Fibroblast of lung (primary cell): ENCODE measurements at regions not wholly inside any gene's neighbourhood (a gene's known extent, or its start where the extent isn't known, plus 50 kb on each side); places are given as distances from the start of the nearest gene placed in this dataset.

ENCODE experiments used
- DNase-seq, 2 donors: peaks; one replicate each; pipeline versions ENCODE4 v3.0.0 to v3.0.0-alpha.2; 2010; ENCODE audit warnings: low read depth in 2 of 2
- H2AFZ ChIP-seq: 2 replicates; pipeline ENCODE4 v1.5.1; 2012; ENCODE audit warnings: low read length, control low read depth, inconsistent platforms
- H3K27ac ChIP-seq: 2 replicates; pipeline ENCODE4 v1.5.1; 2011; ENCODE audit warnings: low read length, control low read depth; ENCODE audit not compliant: insufficient read depth
- H3K27me3 ChIP-seq: 2 replicates; pipeline ENCODE4 v1.5.1; 2011; ENCODE audit warnings: mild to moderate bottlenecking, low read length; ENCODE audit not compliant: control insufficient read depth, insufficient read depth
- H3K36me3 ChIP-seq: 2 replicates; pipeline ENCODE4 v1.5.1; 2011; ENCODE audit warnings: low read length; ENCODE audit not compliant: control insufficient read depth, insufficient read depth
- H3K4me1 ChIP-seq: 2 replicates; pipeline ENCODE4 v1.5.1; 2011; ENCODE audit warnings: low read length; ENCODE audit not compliant: control insufficient read depth, insufficient read depth; ENCODE audit errors: extremely low read depth
- H3K4me2 ChIP-seq: 2 replicates; pipeline ENCODE4 v1.5.1; 2011; ENCODE audit warnings: low read length, control low read depth; ENCODE audit not compliant: insufficient read depth; ENCODE audit errors: extremely low read depth
- H3K4me3 ChIP-seq, 4 experiments: fragments of 200-600 bp in 1 of 4; sonication (generic) in 1 of 4; replicated peaks in 1 of 4; 2 replicates each; pipeline ENCODE4 v1.5.1; 2011 to 2016; ENCODE audit warnings: low read length in 4 of 4, low read depth in 3 of 4, mild to moderate bottlenecking in 3 of 4, control low read depth in 2 of 4, inconsistent platforms in 1 of 4, mixed read lengths in 1 of 4; ENCODE audit not compliant: insufficient read depth in 1 of 4; ENCODE audit errors: control extremely low read depth in 1 of 4
- H3K79me2 ChIP-seq: 2 replicates; pipeline ENCODE4 v1.5.1; 2012; ENCODE audit warnings: mild to moderate bottlenecking, low read length, inconsistent platforms; ENCODE audit not compliant: control insufficient read depth, insufficient read depth
- H3K9ac ChIP-seq: 2 replicates; pipeline ENCODE4 v1.5.1; 2011; ENCODE audit warnings: mild to moderate bottlenecking, low read length, control low read depth; ENCODE audit not compliant: insufficient read depth
- H3K9me3 ChIP-seq: 2 replicates; pipeline ENCODE4 v1.5.1; 2012; ENCODE audit warnings: low read depth, low read length; ENCODE audit not compliant: control insufficient read depth, insufficient read depth
- H4K20me1 ChIP-seq: 2 replicates; pipeline ENCODE4 v1.5.1; 2011; ENCODE audit warnings: low read length; ENCODE audit not compliant: control insufficient read depth, insufficient read depth; ENCODE audit errors: extremely low read depth
- CTCF ChIP-seq, 2 donors: IDR thresholded peaks in 1 of 2; conservative IDR thresholded peaks in 1 of 2; 1 replicate in 1 of 2; 2 replicates in 1 of 2; pipeline ENCODE4 v1.5.1; 2011 to 2012; ENCODE audit warnings: low read length in 2 of 2, control low read depth in 1 of 2, inconsistent platforms in 1 of 2, low read depth in 1 of 2, mild to moderate bottlenecking in 1 of 2
- EZH2 ChIP-seq: IDR thresholded peaks from 2 replicates; pipeline ENCODE4 v1.5.1; 2012; ENCODE audit warnings: low read length, control low read depth, mild to moderate bottlenecking; ENCODE audit errors: missing control alignments

DNA sequence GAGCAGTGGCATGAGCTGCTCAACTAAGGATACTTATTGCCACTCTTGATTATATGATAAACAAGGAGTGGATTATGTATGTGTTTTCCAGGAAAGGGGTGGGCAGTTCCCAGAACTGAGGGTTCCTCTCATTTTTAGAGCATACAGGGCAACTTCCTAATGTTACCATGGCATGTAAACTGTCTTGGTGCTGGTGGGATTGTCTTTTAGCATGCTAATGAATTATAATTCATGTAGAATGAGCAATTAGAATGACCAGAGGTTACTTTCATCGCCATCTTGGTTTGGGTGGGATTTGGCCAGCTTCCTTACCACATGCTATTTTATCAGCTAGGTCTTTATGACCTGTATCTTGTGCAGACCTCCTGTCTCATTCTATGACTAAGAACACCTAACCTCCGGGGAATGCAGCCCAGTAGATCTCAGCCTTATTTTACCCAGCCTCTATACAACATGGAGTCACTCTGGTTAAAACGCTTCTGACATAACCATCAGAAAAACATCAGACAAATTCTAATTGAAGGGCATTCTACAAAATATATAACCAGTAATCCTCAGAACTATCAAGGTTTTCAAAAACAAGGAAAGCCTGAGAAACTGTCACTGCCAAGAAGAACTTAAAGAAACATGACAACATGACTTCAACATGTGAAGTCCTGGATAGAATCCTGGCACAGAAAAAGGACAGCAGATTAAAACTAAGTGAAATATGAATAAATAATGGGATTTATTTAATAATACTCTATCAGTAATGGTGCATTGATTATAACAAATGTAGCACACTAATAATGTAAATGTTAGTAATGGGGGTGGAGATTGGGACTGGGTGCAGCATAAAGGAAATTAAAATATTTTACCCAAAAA lies 365.0 kb downstream of the SEMA3D start:
- no peaks in the 10 kb centered on the region for H3K4me1 ChIP-seq
- TF ChIP-seq CTCF (conservative IDR thresholded peaks at IDR 0.05 in 1 of 2, IDR thresholded peaks at IDR 0.05 in 1 of 2; ENCODE audit: low read depth in 1 of 2, low read length in 2 of 2) = no peak
- no peak for TF ChIP-seq EZH2
- no peaks in the 10 kb centered on the region for H3K9me3 ChIP-seq
- no peaks in the 10 kb centered on the region for H4K20me1 ChIP-seq
- peak in 1 of 2 donors; percentile 11 for DNase-seq
- no peak overlapping the region for H3K9ac ChIP-seq
- no peaks in the 10 kb centered on the region for H3K79me2 ChIP-seq
- H2AFZ ChIP-seq = no peak overlapping the region
- H3K27me3 ChIP-seq = no peaks in the 10 kb centered on the region
- no peaks in the 10 kb centered on the region for H3K36me3 ChIP-seq
- no peak overlapping the region for H3K4me2 ChIP-seq
- no peak overlapping the region for H3K27ac ChIP-seq
- H3K4me3 ChIP-seq = no peak overlapping the region

DNA sequence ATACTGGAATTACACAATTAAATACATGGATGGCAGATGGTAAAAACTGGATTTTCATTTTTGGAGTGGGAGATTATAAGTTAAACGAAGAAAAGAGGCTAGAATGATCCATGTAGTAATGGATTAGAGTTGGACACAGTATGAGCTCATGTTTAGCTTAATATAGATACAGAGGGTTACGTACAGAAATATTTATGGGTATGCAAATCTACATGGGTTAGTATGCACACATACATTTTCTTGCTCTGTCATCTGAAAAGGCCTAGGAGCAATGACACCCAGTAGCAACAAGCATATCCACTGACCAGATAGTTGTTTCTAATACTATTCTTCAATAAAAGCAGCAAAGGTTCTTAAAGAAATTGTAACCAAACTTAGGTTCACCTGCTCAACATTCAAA lies 366.4 kb downstream of the SEMA3D start:
- no peak overlapping the region for H3K9ac ChIP-seq

GRCh38 chr7:84817016-84817415 lies 369.8 kb downstream of the SEMA3D start:
- H3K9me3 ChIP-seq = no peaks in the 10 kb centered on the region
- H3K4me3 ChIP-seq = no peak overlapping the region
- TF ChIP-seq EZH2 (no peak), CTCF (conservative IDR thresholded peaks at IDR 0.05 in 1 of 2, IDR thresholded peaks at IDR 0.05 in 1 of 2; ENCODE audit: low read depth in 1 of 2, low read length in 2 of 2) (no peak)
- no peak overlapping the region for H2AFZ ChIP-seq
- H4K20me1 ChIP-seq = no peaks in the 10 kb centered on the region
- no peak overlapping the region for H3K4me2 ChIP-seq
- no peaks in the 10 kb centered on the region for H3K36me3 ChIP-seq
- H3K79me2 ChIP-seq = no peaks in the 10 kb centered on the region
- no peaks in the 10 kb centered on the region for H3K4me1 ChIP-seq
- H3K27me3 ChIP-seq = no peaks in the 10 kb centered on the region
- H3K27ac ChIP-seq = no peak overlapping the region
- no peak overlapping the region for H3K9ac ChIP-seq
- DNase-seq = no peak

More for the DNA sequence above, 366.4 kb downstream of the SEMA3D start:
- H3K9me3 ChIP-seq = no peaks in the 10 kb centered on the region
- H3K79me2 ChIP-seq = no peaks in the 10 kb centered on the region
- DNase-seq = no peak
- TF ChIP-seq EZH2 = no peak
- TF ChIP-seq CTCF (conservative IDR thresholded peaks at IDR 0.05 in 1 of 2, IDR thresholded peaks at IDR 0.05 in 1 of 2; ENCODE audit: low read depth in 1 of 2, low read length in 2 of 2) = no peak
- no peak overlapping the region for H3K4me2 ChIP-seq
- no peak overlapping the region for H3K27ac ChIP-seq
- H3K27me3 ChIP-seq = no peaks in the 10 kb centered on the region
- no peaks in the 10 kb centered on the region for H4K20me1 ChIP-seq
- H2AFZ ChIP-seq = no peak overlapping the region
- no peaks in the 10 kb centered on the region for H3K4me1 ChIP-seq
- no peaks in the 10 kb centered on the region for H3K36me3 ChIP-seq
- H3K4me3 ChIP-seq = no peak overlapping the region
